ENCODE measurements at regions not wholly inside any gene's neighbourhood (a gene's known extent, or its start where the extent isn't known, plus 50 kb on each side); places are given as distances from the start of the nearest gene placed in this dataset.
"Not testable (repeated sequence)": the region's sequence is repeated elsewhere in the genome, so short reads cannot be mapped to it uniquely, and the experiment has no call there.

- H3K4me3 ChIP-seq (ENCODE audit: low read depth in 1 of 2, low read length in 2 of 2): no peak overlapping the region
- no peak overlapping the region for H3K27ac ChIP-seq (ENCODE audit: low read depth in 2 of 2, low read length in 1 of 2)
- H3K36me3 ChIP-seq (ENCODE audit: control insufficient read depth in 2 of 2, insufficient read depth in 2 of 2, low read length in 1 of 2): no peaks in the 10 kb centered on the region
- H3K9me3 ChIP-seq (ENCODE audit: control insufficient read depth in 2 of 2, insufficient read depth in 1 of 2, low read depth in 1 of 2, low read length in 1 of 2): no peaks in the 10 kb centered on the region
- H3K4me1 ChIP-seq (ENCODE audit: control insufficient read depth in 2 of 2, insufficient read depth in 2 of 2, low read length in 1 of 2): no peaks in the 10 kb centered on the region
- no peaks in the 10 kb centered on the region for H3K27me3 ChIP-seq (ENCODE audit: control insufficient read depth in 1 of 2, insufficient read depth in 2 of 2, low read length in 2 of 2)
Measured at GRCh38 chr18:43760010-43760409, 482.7 kb upstream of the SYT4 start.

GRCh38 chr18:43772907-43773306 lies 495.6 kb upstream of the SYT4 start:
- 62 to 71% methylated on average over 1 of the region's 1 CpG for WGBS, 2 donors
- Histone ChIP-seq H3K27me3 (ENCODE audit: control insufficient read depth in 1 of 2, insufficient read depth in 2 of 2, low read length in 2 of 2) (no peaks in the 10 kb centered on the region), H3K27ac (ENCODE audit: low read depth in 2 of 2, low read length in 1 of 2) (no peak overlapping the region), H3K4me3 (ENCODE audit: low read depth in 1 of 2, low read length in 2 of 2) (no peak overlapping the region), H3K36me3 (ENCODE audit: control insufficient read depth in 2 of 2, insufficient read depth in 2 of 2, low read length in 1 of 2) (no peaks in the 10 kb centered on the region), H3K4me1 (ENCODE audit: control insufficient read depth in 2 of 2, insufficient read depth in 2 of 2, low read length in 1 of 2) (no peaks in the 10 kb centered on the region), H3K9me3 (ENCODE audit: control insufficient read depth in 2 of 2, insufficient read depth in 1 of 2, low read depth in 1 of 2, low read length in 1 of 2) (no peaks in the 10 kb centered on the region)

GRCh38 chr18:43774497-43774896 lies 497.2 kb upstream of the SYT4 start:
- H3K27ac ChIP-seq (ENCODE audit: low read depth in 2 of 2, low read length in 1 of 2): no peak overlapping the region
- no peaks in the 10 kb centered on the region for H3K27me3 ChIP-seq (ENCODE audit: control insufficient read depth in 1 of 2, insufficient read depth in 2 of 2, low read length in 2 of 2)
- 75 to 80% methylated on average over 5 of the region's 5 CpGs for WGBS, 2 donors
- no peaks in the 10 kb centered on the region for H3K36me3 ChIP-seq (ENCODE audit: control insufficient read depth in 2 of 2, insufficient read depth in 2 of 2, low read length in 1 of 2)
- H3K9me3 ChIP-seq (ENCODE audit: control insufficient read depth in 2 of 2, insufficient read depth in 1 of 2, low read depth in 1 of 2, low read length in 1 of 2): no peaks in the 10 kb centered on the region
- no peak overlapping the region for H3K4me3 ChIP-seq (ENCODE audit: low read depth in 1 of 2, low read length in 2 of 2)
- no peaks in the 10 kb centered on the region for H3K4me1 ChIP-seq (ENCODE audit: control insufficient read depth in 2 of 2, insufficient read depth in 2 of 2, low read length in 1 of 2)

- no peaks in the 10 kb centered on the region for H3K36me3 ChIP-seq (ENCODE audit: control insufficient read depth in 2 of 2, insufficient read depth in 2 of 2, low read length in 1 of 2)
- H3K4me3 ChIP-seq (ENCODE audit: low read depth in 1 of 2, low read length in 2 of 2): no peak overlapping the region
- no peaks in the 10 kb centered on the region for H3K27me3 ChIP-seq (ENCODE audit: control insufficient read depth in 1 of 2, insufficient read depth in 2 of 2, low read length in 2 of 2)
- H3K4me1 ChIP-seq (ENCODE audit: control insufficient read depth in 2 of 2, insufficient read depth in 2 of 2, low read length in 1 of 2): no peaks in the 10 kb centered on the region
- no peak overlapping the region for H3K27ac ChIP-seq (ENCODE audit: low read depth in 2 of 2, low read length in 1 of 2)
- 74 to 83% methylated on average over 2 of the region's 2 CpGs for WGBS, 2 donors
- no peaks in the 10 kb centered on the region for H3K9me3 ChIP-seq (ENCODE audit: control insufficient read depth in 2 of 2, insufficient read depth in 1 of 2, low read depth in 1 of 2, low read length in 1 of 2)
Measured at GRCh38 chr18:43775591-43775990, 498.3 kb upstream of the SYT4 start.

- WGBS, 2 donors: 55 to 57% methylated on average over 2 of the region's 2 CpGs
- H3K36me3 ChIP-seq (ENCODE audit: control insufficient read depth in 2 of 2, insufficient read depth in 2 of 2, low read length in 1 of 2): no peaks in the 10 kb centered on the region
- no peaks in the 10 kb centered on the region for H3K9me3 ChIP-seq (ENCODE audit: control insufficient read depth in 2 of 2, insufficient read depth in 1 of 2, low read depth in 1 of 2, low read length in 1 of 2)
- H3K4me1 ChIP-seq (ENCODE audit: control insufficient read depth in 2 of 2, insufficient read depth in 2 of 2, low read length in 1 of 2): no peaks in the 10 kb centered on the region
- H3K27me3 ChIP-seq (ENCODE audit: control insufficient read depth in 1 of 2, insufficient read depth in 2 of 2, low read length in 2 of 2): no peaks in the 10 kb centered on the region
- H3K27ac ChIP-seq (ENCODE audit: low read depth in 2 of 2, low read length in 1 of 2): no peak overlapping the region
- H3K4me3 ChIP-seq (ENCODE audit: low read depth in 1 of 2, low read length in 2 of 2): no peak overlapping the region
Measured at GRCh38 chr18:43776997-43777396, 499.7 kb upstream of the SYT4 start.

- H3K9me3 ChIP-seq (ENCODE audit: control insufficient read depth in 2 of 2, insufficient read depth in 1 of 2, low read depth in 1 of 2, low read length in 1 of 2): no peaks in the 10 kb centered on the region
- no peaks in the 10 kb centered on the region for H3K27me3 ChIP-seq (ENCODE audit: control insufficient read depth in 1 of 2, insufficient read depth in 2 of 2, low read length in 2 of 2)
- H3K36me3 ChIP-seq (ENCODE audit: control insufficient read depth in 2 of 2, insufficient read depth in 2 of 2, low read length in 1 of 2): no peaks in the 10 kb centered on the region
- WGBS, 2 donors: 72 to 84% methylated on average over 2 of the region's 2 CpGs
- H3K27ac ChIP-seq (ENCODE audit: low read depth in 2 of 2, low read length in 1 of 2): no peak overlapping the region
- H3K4me1 ChIP-seq (ENCODE audit: control insufficient read depth in 2 of 2, insufficient read depth in 2 of 2, low read length in 1 of 2): no peaks in the 10 kb centered on the region
- H3K4me3 ChIP-seq (ENCODE audit: low read depth in 1 of 2, low read length in 2 of 2): no peak overlapping the region
Measured at GRCh38 chr18:43777636-43778304, 500.5 kb upstream of the SYT4 start.

GRCh38 chr18:43780782-43781340 lies 503.6 kb upstream of the SYT4 start:
- H3K9me3 ChIP-seq (ENCODE audit: control insufficient read depth in 2 of 2, insufficient read depth in 1 of 2, low read depth in 1 of 2, low read length in 1 of 2): no peaks in the 10 kb centered on the region
- H3K4me3 ChIP-seq (ENCODE audit: low read depth in 1 of 2, low read length in 2 of 2): no peak overlapping the region
- 45 to 51% methylated on average over 2 of the region's 2 CpGs for WGBS, 2 donors
- H3K36me3 ChIP-seq (ENCODE audit: control insufficient read depth in 2 of 2, insufficient read depth in 2 of 2, low read length in 1 of 2): no peaks in the 10 kb centered on the region
- H3K27ac ChIP-seq (ENCODE audit: low read depth in 2 of 2, low read length in 1 of 2): no peak overlapping the region
- no peaks in the 10 kb centered on the region for H3K4me1 ChIP-seq (ENCODE audit: control insufficient read depth in 2 of 2, insufficient read depth in 2 of 2, low read length in 1 of 2)
- H3K27me3 ChIP-seq (ENCODE audit: control insufficient read depth in 1 of 2, insufficient read depth in 2 of 2, low read length in 2 of 2): no peaks in the 10 kb centered on the region

GRCh38 chr18:43785158-43785557 lies 507.9 kb upstream of the SYT4 start:
- no peaks in the 10 kb centered on the region for H3K27me3 ChIP-seq (ENCODE audit: control insufficient read depth in 1 of 2, insufficient read depth in 2 of 2, low read length in 2 of 2)
- H3K4me1 ChIP-seq (ENCODE audit: control insufficient read depth in 2 of 2, insufficient read depth in 2 of 2, low read length in 1 of 2): no peaks in the 10 kb centered on the region
- H3K36me3 ChIP-seq (ENCODE audit: control insufficient read depth in 2 of 2, insufficient read depth in 2 of 2, low read length in 1 of 2): no peaks in the 10 kb centered on the region
- 77 to 80% methylated on average over 1 of the region's 1 CpG for WGBS, 2 donors
- no peaks in the 10 kb centered on the region for H3K9me3 ChIP-seq (ENCODE audit: control insufficient read depth in 2 of 2, insufficient read depth in 1 of 2, low read depth in 1 of 2, low read length in 1 of 2)
- H3K4me3 ChIP-seq (ENCODE audit: low read depth in 1 of 2, low read length in 2 of 2): no peak overlapping the region
- no peak overlapping the region for H3K27ac ChIP-seq (ENCODE audit: low read depth in 2 of 2, low read length in 1 of 2)

- no peaks in the 10 kb centered on the region for H3K9me3 ChIP-seq (ENCODE audit: control insufficient read depth in 2 of 2, insufficient read depth in 1 of 2, low read depth in 1 of 2, low read length in 1 of 2)
- WGBS, 2 donors: 84 to 89% methylated on average over 4 of the region's 4 CpGs
- H3K27ac ChIP-seq (ENCODE audit: low read depth in 2 of 2, low read length in 1 of 2): no peak overlapping the region
- no peaks in the 10 kb centered on the region for H3K27me3 ChIP-seq (ENCODE audit: control insufficient read depth in 1 of 2, insufficient read depth in 2 of 2, low read length in 2 of 2)
- H3K36me3 ChIP-seq (ENCODE audit: control insufficient read depth in 2 of 2, insufficient read depth in 2 of 2, low read length in 1 of 2): no peaks in the 10 kb centered on the region
- H3K4me3 ChIP-seq (ENCODE audit: low read depth in 1 of 2, low read length in 2 of 2): no peak overlapping the region
- H3K4me1 ChIP-seq (ENCODE audit: control insufficient read depth in 2 of 2, insufficient read depth in 2 of 2, low read length in 1 of 2): no peaks in the 10 kb centered on the region
Measured at GRCh38 chr18:43786893-43787292, 509.6 kb upstream of the SYT4 start.

- H3K9me3 ChIP-seq (ENCODE audit: control insufficient read depth in 2 of 2, insufficient read depth in 1 of 2, low read depth in 1 of 2, low read length in 1 of 2): not testable (repeated sequence)
Measured at GRCh38 chr18:43787721-43788120, 510.4 kb upstream of the SYT4 start.

More at GRCh38 chr18:43787721-43788120, 510.4 kb upstream of the SYT4 start:
- H3K27me3 ChIP-seq (ENCODE audit: control insufficient read depth in 1 of 2, insufficient read depth in 2 of 2, low read length in 2 of 2); H3K4me3 ChIP-seq (ENCODE audit: low read depth in 1 of 2, low read length in 2 of 2); H3K4me1 ChIP-seq (ENCODE audit: control insufficient read depth in 2 of 2, insufficient read depth in 2 of 2, low read length in 1 of 2); H3K27ac ChIP-seq (ENCODE audit: low read depth in 2 of 2, low read length in 1 of 2); H3K36me3 ChIP-seq (ENCODE audit: control insufficient read depth in 2 of 2, insufficient read depth in 2 of 2, low read length in 1 of 2): not testable (repeated sequence)
